Trophoblast cell (in vitro differentiated cells and primary cell): ENCODE measurements at regions not wholly inside any gene's neighbourhood (a gene's known extent, or its start where the extent isn't known, plus 50 kb on each side); places are given as distances from the start of the nearest gene placed in this dataset.
A peak's percentile ranks its signal among the peaks of the same experiment; 100 is the strongest.

Experiments used
- DNase-seq, 2 donors: peaks; one replicate each; pipeline ENCODE4 v3.0.0-alpha.2; 2016
- H2AFZ ChIP-seq: 2 replicates; pipeline ENCODE4 v1.6.1; 2013; ENCODE audit warnings: low read length, moderate library complexity, mild to moderate bottlenecking; ENCODE audit not compliant: insufficient read depth, poor library complexity
- H2AK5ac ChIP-seq: 2 replicates; pipeline ENCODE4 v1.6.1; 2013; ENCODE audit warnings: mild to moderate bottlenecking, low read length
- H2BK120ac ChIP-seq: 2 replicates; pipeline ENCODE4 v1.6.1; 2013; ENCODE audit warnings: low read length, mild to moderate bottlenecking, moderate library complexity; ENCODE audit not compliant: insufficient read depth, poor library complexity
- H2BK12ac ChIP-seq: 2 replicates; pipeline ENCODE4 v1.6.1; 2013; ENCODE audit warnings: mild to moderate bottlenecking, low read length, moderate library complexity
- H2BK5ac ChIP-seq: 2 replicates; pipeline ENCODE4 v1.6.1; 2013; ENCODE audit warnings: low read length, low read depth, moderate library complexity, mild to moderate bottlenecking; ENCODE audit not compliant: poor library complexity
- H3K14ac ChIP-seq: 2 replicates; pipeline ENCODE4 v1.6.1; 2013; ENCODE audit warnings: mild to moderate bottlenecking, low read length
- H3K18ac ChIP-seq: 2 replicates; pipeline ENCODE4 v1.6.1; 2013; ENCODE audit warnings: mild to moderate bottlenecking, low read length
- H3K23ac ChIP-seq: 2 replicates; pipeline ENCODE4 v1.6.1; 2013; ENCODE audit warnings: low read length
- H3K27ac ChIP-seq: 2 replicates; pipeline ENCODE4 v1.5.1; 2013; ENCODE audit warnings: low read depth, mild to moderate bottlenecking, inconsistent platforms, low read length, moderate library complexity
- H3K27me3 ChIP-seq: 2 replicates; pipeline ENCODE4 v1.6.1; 2013; ENCODE audit warnings: inconsistent platforms, mild to moderate bottlenecking, low read length, moderate library complexity; ENCODE audit not compliant: insufficient read depth
- H3K36me3 ChIP-seq, 2 experiments: 1 replicate in 1 of 2; 2 replicates in 1 of 2; pipeline ENCODE4 v1.6.1; 2013; ENCODE audit warnings: low read length in 2 of 2, mild to moderate bottlenecking in 2 of 2, moderate library complexity in 1 of 2; ENCODE audit not compliant: insufficient read depth in 2 of 2, control insufficient read depth in 1 of 2
- H3K4ac ChIP-seq: 2 replicates; pipeline ENCODE4 v1.6.1; 2013; ENCODE audit warnings: low read depth, mild to moderate bottlenecking, low read length, moderate library complexity
- H3K4me1 ChIP-seq, 2 experiments: 1 replicate in 1 of 2; 2 replicates in 1 of 2; pipeline ENCODE4 v1.6.1; 2013; ENCODE audit warnings: low read length in 2 of 2, mild to moderate bottlenecking in 2 of 2, moderate library complexity in 1 of 2; ENCODE audit not compliant: insufficient read depth in 2 of 2, control insufficient read depth in 1 of 2
- H3K4me2 ChIP-seq: 2 replicates; pipeline ENCODE4 v1.6.1; 2013; ENCODE audit warnings: inconsistent platforms, mild to moderate bottlenecking, low read length, moderate library complexity
- H3K4me3 ChIP-seq: 2 replicates; pipeline ENCODE4 v1.5.1; 2013; ENCODE audit warnings: mild to moderate bottlenecking, low read depth, low read length, inconsistent platforms
- H3K79me1 ChIP-seq: one replicate; pipeline ENCODE4 v1.6.1; 2013; ENCODE audit warnings: low read length
- H3K79me2 ChIP-seq: 2 replicates; pipeline ENCODE4 v1.6.1; 2013; ENCODE audit warnings: low read length, mild to moderate bottlenecking; ENCODE audit not compliant: control insufficient read depth, insufficient read depth, poor library complexity
- H3K9ac ChIP-seq: 2 replicates; pipeline ENCODE4 v1.6.1; 2013; ENCODE audit warnings: mild to moderate bottlenecking, low read length
- H3K9me3 ChIP-seq: 2 replicates; pipeline ENCODE4 v1.6.1; 2013; ENCODE audit warnings: low read depth, mild to moderate bottlenecking, control low read depth, inconsistent platforms, low read length; ENCODE audit not compliant: insufficient read depth
- H4K12ac ChIP-seq: 2 replicates; pipeline ENCODE4 v1.6.1; 2013; ENCODE audit warnings: low read depth, mild to moderate bottlenecking, low read length, moderate library complexity
- H4K8ac ChIP-seq: 2 replicates; pipeline ENCODE4 v1.6.1; 2013; ENCODE audit warnings: low read depth, mild to moderate bottlenecking, low read length, moderate library complexity
- H4K91ac ChIP-seq: one replicate; pipeline ENCODE4 v1.6.1; 2013; ENCODE audit warnings: low read depth, mild to moderate bottlenecking, low read length, moderate library complexity
- WGBS: extraction: QIAGEN DNeasy Blood & Tissue Kit; methylation state at CpG from one replicate; pipeline ENCODE4 v1.1.7; 2013; ENCODE audit warnings: missing lambda C conversion rate; ENCODE audit not compliant: insufficient read length, insufficient coverage; ENCODE audit errors: extremely low coverage; 5-methylcytosine and 5-hydroxymethylcytosine counted together

DNA sequence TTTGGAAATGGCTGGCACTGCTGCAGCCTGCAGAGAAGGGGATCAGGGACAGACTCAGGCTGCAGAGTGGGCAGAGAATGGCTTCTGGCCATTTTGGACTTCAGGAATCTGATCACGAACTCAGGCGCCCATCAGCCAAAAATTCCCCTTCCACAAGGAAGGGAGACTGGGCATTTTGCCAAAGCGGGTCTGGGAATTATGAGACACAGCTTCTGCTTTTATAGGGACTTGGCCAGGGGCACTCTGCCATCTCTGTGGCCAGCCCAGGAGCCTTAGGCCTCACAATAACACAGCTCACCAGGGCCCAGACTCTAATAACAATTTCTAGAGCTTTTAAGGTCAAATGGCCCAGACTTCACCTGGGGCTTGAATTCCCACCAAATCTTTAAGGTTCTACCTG is 74.7 kb downstream of the CHST1 start:
- Histone ChIP-seq H2AFZ (no peak overlapping the region), H3K36me3 (no peaks in the 10 kb centered on the region), H4K12ac (no peak overlapping the region), H3K4me2 (no peak overlapping the region), H3K9ac (no peak overlapping the region), H3K79me1 (no peaks in the 10 kb centered on the region), H2BK12ac (no peak overlapping the region), H3K79me2 (no peaks in the 10 kb centered on the region), H3K27me3 (peaks cover 1% of the 10 kb centered on the region), H4K91ac (no peak overlapping the region), H3K27ac (no peak overlapping the region), H2BK120ac (no peak overlapping the region), H2BK5ac (no peak overlapping the region), H2AK5ac (no peak overlapping the region), H3K14ac (no peak overlapping the region), H3K4me1 (no peaks in the 10 kb centered on the region), H4K8ac (no peak overlapping the region), H3K23ac (no peak overlapping the region), H3K4me3 (no peak overlapping the region), H3K9me3 (peaks cover 3% of the 10 kb centered on the region), H3K18ac (no peak overlapping the region), H3K4ac (no peak overlapping the region)
- DNase-seq, result no peak
- WGBS, result no CpG with 5 or more reads among the region's 3 CpGs

- no peak overlapping the region for H3K23ac ChIP-seq
- no peak overlapping the region for H2BK5ac ChIP-seq
- H3K4ac ChIP-seq, result no peak overlapping the region
- no peak overlapping the region for H4K12ac ChIP-seq
- no peak overlapping the region for H3K4me3 ChIP-seq
- no peaks in the 10 kb centered on the region for H3K4me1 ChIP-seq
- no peak overlapping the region for H3K9ac ChIP-seq
- no peaks in the 10 kb centered on the region for H3K36me3 ChIP-seq
- no peak for DNase-seq
- H3K4me2 ChIP-seq, result no peak overlapping the region
- no peaks in the 10 kb centered on the region for H3K79me1 ChIP-seq
- no peaks in the 10 kb centered on the region for H3K79me2 ChIP-seq
- H3K27me3 ChIP-seq, result no peaks in the 10 kb centered on the region
- H2AFZ ChIP-seq, result no peak overlapping the region
- no peak overlapping the region for H2BK120ac ChIP-seq
- H3K27ac ChIP-seq, result no peak overlapping the region
- no peak overlapping the region for H3K18ac ChIP-seq
- no peak overlapping the region for H2BK12ac ChIP-seq
- no CpG with 5 or more reads among the region's 5 CpGs for WGBS
- H4K8ac ChIP-seq, result no peak overlapping the region
- H4K91ac ChIP-seq, result no peak overlapping the region
- H3K9me3 ChIP-seq, result peaks cover 1% of the 10 kb centered on the region
- no peak overlapping the region for H2AK5ac ChIP-seq
- no peak overlapping the region for H3K14ac ChIP-seq
These were observed 80.2 kb downstream of the CHST1 start for GRCh38 chr11:45585205-45585604.

GRCh38 chr11:45583981-45584566 is 81.3 kb downstream of the CHST1 start:
- H3K23ac ChIP-seq, result no peak overlapping the region
- no peak overlapping the region for H2BK120ac ChIP-seq
- no peak overlapping the region for H2BK12ac ChIP-seq
- DNase-seq, result no peak
- H2AFZ ChIP-seq, result no peak overlapping the region
- H2AK5ac ChIP-seq, result no peak overlapping the region
- H4K91ac ChIP-seq, result no peak overlapping the region
- no peaks in the 10 kb centered on the region for H3K4me1 ChIP-seq
- no peak overlapping the region for H3K14ac ChIP-seq
- no peaks in the 10 kb centered on the region for H3K27me3 ChIP-seq
- no peaks in the 10 kb centered on the region for H3K79me2 ChIP-seq
- no peak overlapping the region for H3K27ac ChIP-seq
- peaks cover 1% of the 10 kb centered on the region for H3K9me3 ChIP-seq
- H3K79me1 ChIP-seq, result no peaks in the 10 kb centered on the region
- WGBS, result no CpG with 5 or more reads among the region's 15 CpGs
- no peak overlapping the region for H3K4me2 ChIP-seq
- H3K9ac ChIP-seq, result no peak overlapping the region
- no peak overlapping the region for H2BK5ac ChIP-seq
- H4K8ac ChIP-seq, result no peak overlapping the region
- no peak overlapping the region for H3K18ac ChIP-seq
- no peak overlapping the region for H3K4me3 ChIP-seq
- H4K12ac ChIP-seq, result no peak overlapping the region
- no peaks in the 10 kb centered on the region for H3K36me3 ChIP-seq
- no peak overlapping the region for H3K4ac ChIP-seq

- no peaks in the 10 kb centered on the region for H3K79me1 ChIP-seq
- no peak overlapping the region for H2AK5ac ChIP-seq
- no peak overlapping the region for H3K23ac ChIP-seq
- no peak overlapping the region for H2BK120ac ChIP-seq
- H2AFZ ChIP-seq, result no peak overlapping the region
- H3K27me3 ChIP-seq, result no peaks in the 10 kb centered on the region
- H3K4me3 ChIP-seq, result no peak overlapping the region
- no CpG with 5 or more reads among the region's 6 CpGs for WGBS
- H3K9ac ChIP-seq, result peak overlapping the region; percentile 18
- no peak overlapping the region for H2BK5ac ChIP-seq
- peak in 1 of 2 donors; percentile 47 for DNase-seq
- H3K4me2 ChIP-seq, result no peak overlapping the region
- H4K12ac ChIP-seq, result no peak overlapping the region
- no peak overlapping the region for H3K4ac ChIP-seq
- H3K27ac ChIP-seq, result no peak overlapping the region
- no peak overlapping the region for H4K8ac ChIP-seq
- peaks cover 1% of the 10 kb centered on the region for H3K9me3 ChIP-seq
- no peak overlapping the region for H4K91ac ChIP-seq
- H3K18ac ChIP-seq, result no peak overlapping the region
- H3K79me2 ChIP-seq, result no peaks in the 10 kb centered on the region
- no peak overlapping the region for H2BK12ac ChIP-seq
- no peaks in the 10 kb centered on the region for H3K36me3 ChIP-seq
- H3K4me1 ChIP-seq, result no peaks in the 10 kb centered on the region
- H3K14ac ChIP-seq, result no peak overlapping the region
These were observed 85.0 kb downstream of the CHST1 start for GRCh38 chr11:45580399-45580798.
